ENCODE measurements at regions not wholly inside any gene's neighbourhood (a gene's known extent, or its start where the extent isn't known, plus 50 kb on each side); places are given as distances from the start of the nearest gene placed in this dataset.
"Not testable (repeated sequence)": the region's sequence is repeated elsewhere in the genome, so short reads cannot be mapped to it uniquely, and the experiment has no call there.

GRCh38 chr2:58620896-58621295 is 379.8 kb upstream of the FANCL start:
- no peak for DNase-seq

- DNase-seq, result no peak
Measured at GRCh38 chr2:58620093-58620492, 379.0 kb upstream of the FANCL start.

- no peak for DNase-seq
Measured at GRCh38 chr2:58616961-58617360, 375.8 kb upstream of the FANCL start.

- no peak for DNase-seq
Measured at GRCh38 chr2:58614219-58614618, 373.1 kb upstream of the FANCL start.

GRCh38 chr2:58612973-58613372 is 371.8 kb upstream of the FANCL start:
- no peak for DNase-seq

- DNase-seq, result no peak
Measured at GRCh38 chr2:58609326-58609725, 368.2 kb upstream of the FANCL start.

- no peak for DNase-seq
Measured at GRCh38 chr2:58608146-58608545, 367.0 kb upstream of the FANCL start.

GRCh38 chr2:58607448-58607847 is 366.3 kb upstream of the FANCL start:
- DNase-seq, result no peak

GRCh38 chr2:58606799-58607198 is 365.7 kb upstream of the FANCL start:
- DNase-seq, result no peak

GRCh38 chr2:58604096-58604495 is 363.0 kb upstream of the FANCL start:
- DNase-seq, result no peak

- DNase-seq, result no peak
Measured at GRCh38 chr2:58601017-58601416, 359.9 kb upstream of the FANCL start.

GRCh38 chr2:58598171-58598570 is 357.0 kb upstream of the FANCL start:
- no peak for DNase-seq

- no peak for DNase-seq
Measured at GRCh38 chr2:58595714-58596113, 354.6 kb upstream of the FANCL start.

- DNase-seq, result no peak
Measured at GRCh38 chr2:58594762-58595161, 353.6 kb upstream of the FANCL start.

GRCh38 chr2:58594175-58594574 is 353.1 kb upstream of the FANCL start:
- DNase-seq, result no peak

- DNase-seq, result not testable (repeated sequence)
Measured at GRCh38 chr2:58586178-58586577, 345.1 kb upstream of the FANCL start.

- no peak for DNase-seq
Measured at GRCh38 chr2:58585233-58585632, 344.1 kb upstream of the FANCL start.

- no peak for DNase-seq
Measured at GRCh38 chr2:58584606-58585118, 343.5 kb upstream of the FANCL start.

- DNase-seq, result no peak
Measured at GRCh38 chr2:58578276-58578675, 337.2 kb upstream of the FANCL start.

GRCh38 chr2:58574873-58575272 is 333.7 kb upstream of the FANCL start:
- DNase-seq, result no peak

GRCh38 chr2:58572731-58573130 is 331.6 kb upstream of the FANCL start:
- DNase-seq, result no peak

- no peak for DNase-seq
Measured at GRCh38 chr2:58571181-58571852, 330.2 kb upstream of the FANCL start.

GRCh38 chr2:58569475-58570185 is 328.5 kb upstream of the FANCL start:
- DNase-seq, result no peak

- DNase-seq, result no peak
Measured at GRCh38 chr2:58568901-58569300, 327.8 kb upstream of the FANCL start.

GRCh38 chr2:58562276-58562675 is 321.2 kb upstream of the FANCL start:
- no peak for DNase-seq

Measured in stimulated activated CD4-positive, alpha-beta T cell treated with anti-CD3 and anti-CD28 coated beads, Interleukin-1b, Interleukin-23, amount 100 ng/mL, for 48 hours (primary cell).